A673 (cell line): ENCODE measurements at regions not wholly inside any gene's neighbourhood (a gene's known extent, or its start where the extent isn't known, plus 50 kb on each side); places are given as distances from the start of the nearest gene placed in this dataset.

ENCODE experiments used
- BruUV-seq: library from RNA; stranded (reverse); fragments of 400-500 nt; replicated peaks from 2 replicates; lab custom pipeline; 2021; lab: Mats Ljungman, UMichigan
- CTCF ChIA-PET: fragments of 300-600 bp; sonication (Branson Sonifier 250); formaldehyde crosslinking; loops from one replicate; lab custom pipeline; 2022; ENCODE audit warnings: antibody characterized with exemption; lab: Charles Lee
- POLR2A ChIA-PET: fragments of 300-600 bp; sonication (Branson Sonifier 250); formaldehyde crosslinking; loops from one replicate; lab custom pipeline; 2022; ENCODE audit warnings: antibody characterized with exemption; ENCODE audit not compliant: low non-redundant PET; lab: Charles Lee
- DNase-seq: peaks from one replicate; pipeline ENCODE4 v3.0.0-alpha.2; 2015; ENCODE audit warnings: low spot score
- H3K27ac ChIP-seq: fragments of 200-600 bp; sonication (generic); 2 replicates; pipeline ENCODE4 v1.5.1; 2016; ENCODE audit warnings: mixed run types, low read depth, mild to moderate bottlenecking, mixed read lengths, antibody characterized with exemption, low read length; ENCODE audit not compliant: poor library complexity, severe bottlenecking
- H3K27me3 ChIP-seq: fragments of 200-600 bp; sonication (generic); replicated peaks from 2 replicates; pipeline ENCODE4 v1.6.1; 2017; ENCODE audit warnings: mixed run types, low read depth, mild to moderate bottlenecking, mixed read lengths, antibody characterized with exemption, low read length; ENCODE audit not compliant: insufficient read depth, poor library complexity
- H3K36me3 ChIP-seq: fragments of 200-600 bp; sonication (generic); 2 replicates; pipeline ENCODE4 v1.6.1; 2016; ENCODE audit warnings: mixed run types, mild to moderate bottlenecking, mixed read lengths, antibody characterized with exemption, low read length; ENCODE audit not compliant: insufficient read depth, poor library complexity, severe bottlenecking
- H3K4me1 ChIP-seq: fragments of 200-600 bp; sonication (generic); 2 replicates; pipeline ENCODE4 v1.6.1; 2017; ENCODE audit warnings: mixed run types, mild to moderate bottlenecking, mixed read lengths, antibody characterized with exemption, low read length; ENCODE audit not compliant: insufficient read depth, poor library complexity, severe bottlenecking
- H3K4me3 ChIP-seq: fragments of 200-600 bp; sonication (generic); 2 replicates; pipeline ENCODE4 v1.5.1; 2016; ENCODE audit warnings: low read depth, mixed run types, mild to moderate bottlenecking, mixed read lengths, low read length; ENCODE audit not compliant: poor library complexity, severe bottlenecking
- H3K9me3 ChIP-seq: fragments of 200-600 bp; sonication (generic); 2 replicates; pipeline ENCODE4 v1.6.1; 2016; ENCODE audit warnings: mixed run types, low read depth, mild to moderate bottlenecking, mixed read lengths, antibody characterized with exemption, low read length; ENCODE audit not compliant: poor library complexity, severe bottlenecking
- EZH2 ChIP-seq: fragments of 200-600 bp; sonication (generic); IDR thresholded peaks from 2 replicates; pipeline ENCODE4 v1.6.1; 2017; ENCODE audit warnings: borderline replicate concordance, low read depth, mild to moderate bottlenecking, mixed read lengths, antibody characterized with exemption, low read length; ENCODE audit not compliant: poor library complexity, severe bottlenecking
- intact Hi-C: fragments of 100-400 bp; cut with micrococcal nuclease; formaldehyde crosslinking; loops from one replicate; pipeline ENCODE4 v1.10.0; 2022; ENCODE audit not compliant: unreplicated experiment
- TF ChIP-seq, protein P1 (sequence below): fragments of 300-800, 200-600 bp; sonication (generic); conservative IDR thresholded peaks from 2 replicates; pipeline ENCODE4 v1.5.1; 2017; ENCODE audit warnings: low read depth, mild to moderate bottlenecking, antibody characterized with exemption, low read length, moderate library complexity, mixed read lengths

DNA sequence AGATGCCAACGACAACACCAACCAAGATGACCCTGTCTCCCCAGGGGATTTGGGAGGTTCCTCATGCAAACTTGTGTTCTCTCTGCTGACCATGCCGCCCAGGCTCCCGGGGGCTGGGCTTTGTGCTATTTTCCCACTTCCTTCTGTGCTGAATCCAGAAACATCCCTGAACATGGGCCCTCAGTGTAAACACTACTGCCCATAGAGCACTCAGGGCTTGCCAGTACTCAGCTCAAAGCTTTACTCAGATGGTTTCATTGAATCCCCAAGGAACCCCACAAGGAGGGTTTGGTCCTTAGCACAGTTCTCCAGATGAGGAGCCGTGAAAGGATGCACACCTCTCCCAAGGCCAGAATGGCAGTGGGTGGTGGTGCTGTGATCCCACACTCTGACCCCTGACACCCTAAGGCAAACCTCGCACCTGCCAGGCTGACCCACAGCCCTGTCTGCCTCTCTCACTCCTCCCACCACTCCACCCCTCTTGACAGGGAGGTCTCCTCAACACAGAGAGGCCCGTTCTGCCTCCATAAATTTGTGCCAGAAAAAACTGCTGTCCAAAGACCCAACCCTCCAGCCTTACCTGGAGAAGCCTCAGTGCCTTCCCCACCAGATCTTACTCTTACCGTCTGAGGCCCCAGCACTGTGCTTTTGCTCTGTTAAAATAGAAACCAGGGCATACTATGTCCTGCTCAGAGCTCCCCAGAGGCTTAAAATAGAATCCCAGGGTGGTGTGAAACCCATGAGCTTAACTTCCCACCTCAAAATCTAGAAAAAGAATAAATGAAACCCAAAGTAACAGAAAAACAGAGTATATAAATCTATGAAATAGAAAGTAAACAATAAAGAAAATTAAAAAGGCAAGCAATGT lies 283.0 kb upstream of the CDH4 start:
- intact Hi-C loops: no loop called here
- H3K27ac ChIP-seq: no peak overlapping the region
- H3K4me1 ChIP-seq: no peaks in the 10 kb centered on the region
- H3K36me3 ChIP-seq: no peaks in the 10 kb centered on the region
- H3K27me3 ChIP-seq: peaks cover 50% of the 10 kb centered on the region
- no TSS peak for BruUV-seq
- TF ChIP-seq EZH2: no peak
- TF ChIP-seq, protein P1, sequence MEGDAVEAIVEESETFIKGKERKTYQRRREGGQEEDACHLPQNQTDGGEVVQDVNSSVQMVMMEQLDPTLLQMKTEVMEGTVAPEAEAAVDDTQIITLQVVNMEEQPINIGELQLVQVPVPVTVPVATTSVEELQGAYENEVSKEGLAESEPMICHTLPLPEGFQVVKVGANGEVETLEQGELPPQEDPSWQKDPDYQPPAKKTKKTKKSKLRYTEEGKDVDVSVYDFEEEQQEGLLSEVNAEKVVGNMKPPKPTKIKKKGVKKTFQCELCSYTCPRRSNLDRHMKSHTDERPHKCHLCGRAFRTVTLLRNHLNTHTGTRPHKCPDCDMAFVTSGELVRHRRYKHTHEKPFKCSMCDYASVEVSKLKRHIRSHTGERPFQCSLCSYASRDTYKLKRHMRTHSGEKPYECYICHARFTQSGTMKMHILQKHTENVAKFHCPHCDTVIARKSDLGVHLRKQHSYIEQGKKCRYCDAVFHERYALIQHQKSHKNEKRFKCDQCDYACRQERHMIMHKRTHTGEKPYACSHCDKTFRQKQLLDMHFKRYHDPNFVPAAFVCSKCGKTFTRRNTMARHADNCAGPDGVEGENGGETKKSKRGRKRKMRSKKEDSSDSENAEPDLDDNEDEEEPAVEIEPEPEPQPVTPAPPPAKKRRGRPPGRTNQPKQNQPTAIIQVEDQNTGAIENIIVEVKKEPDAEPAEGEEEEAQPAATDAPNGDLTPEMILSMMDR: no peak
- ChIA-PET CTCF (no interaction called here), POLR2A (no interaction called here)
- H3K9me3 ChIP-seq: no peaks in the 10 kb centered on the region
- H3K4me3 ChIP-seq: no peak overlapping the region
- DNase-seq: no peak

DNA sequence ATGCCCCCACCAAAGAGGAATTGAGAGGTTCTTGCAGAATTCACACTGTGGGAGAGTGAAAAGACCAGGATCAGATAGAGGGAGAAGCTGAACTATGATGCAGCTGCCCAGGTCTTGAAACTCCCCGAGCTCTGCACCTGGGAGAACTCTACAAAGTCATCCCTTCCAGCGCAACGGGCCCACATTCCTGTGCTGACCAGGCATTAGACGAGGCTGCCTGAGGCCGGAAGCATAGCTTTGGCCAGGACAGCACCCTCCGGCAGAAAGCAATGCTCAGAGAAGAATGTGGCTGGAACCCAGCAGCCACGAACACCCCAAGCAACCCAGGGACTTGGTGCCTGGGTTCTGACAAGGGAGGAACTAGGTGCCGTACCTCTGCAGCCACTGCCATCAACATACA lies 281.5 kb upstream of the CDH4 start:
- ChIA-PET CTCF (no interaction called here), POLR2A (no interaction called here)
- DNase-seq: no peak
- no peak overlapping the region for H3K4me3 ChIP-seq
- intact Hi-C loops: no loop called here
- H3K27me3 ChIP-seq: peaks cover 55% of the 10 kb centered on the region
- no TSS peak for BruUV-seq
- H3K36me3 ChIP-seq: no peaks in the 10 kb centered on the region
- no peaks in the 10 kb centered on the region for H3K4me1 ChIP-seq
- TF ChIP-seq, protein P1: no peak
- no peak for TF ChIP-seq EZH2
- no peak overlapping the region for H3K27ac ChIP-seq
- no peaks in the 10 kb centered on the region for H3K9me3 ChIP-seq

DNA sequence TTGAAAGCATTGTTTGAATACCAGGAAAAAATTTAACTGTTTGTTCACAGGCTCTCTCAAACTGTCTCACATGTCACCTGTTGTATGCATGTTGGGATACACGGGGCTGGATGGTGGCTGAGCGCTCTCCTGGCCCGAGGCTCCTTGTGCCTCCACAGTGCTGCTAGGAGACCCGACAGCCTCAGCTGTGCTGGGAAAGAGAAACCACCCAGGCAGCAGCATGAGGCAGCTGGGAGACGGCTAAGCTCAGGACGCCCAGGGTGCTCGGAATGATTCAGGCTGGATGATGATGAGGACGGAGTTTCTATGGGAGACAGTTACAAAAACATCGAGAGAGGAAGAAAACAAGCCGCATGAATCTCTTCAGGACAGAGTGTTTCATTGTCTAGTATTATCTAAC lies 278.0 kb upstream of the CDH4 start:
- no peak overlapping the region for H3K4me3 ChIP-seq
- DNase-seq: no peak
- H3K9me3 ChIP-seq: no peaks in the 10 kb centered on the region
- ChIA-PET CTCF (no interaction called here), POLR2A (no interaction called here)
- intact Hi-C loops: no loop called here
- H3K36me3 ChIP-seq: no peaks in the 10 kb centered on the region
- peaks cover 50% of the 10 kb centered on the region for H3K27me3 ChIP-seq
- H3K4me1 ChIP-seq: no peaks in the 10 kb centered on the region
- no TSS peak for BruUV-seq
- TF ChIP-seq, protein P1: no peak
- no peak for TF ChIP-seq EZH2
- H3K27ac ChIP-seq: no peak overlapping the region
